Sigmoid colon (tissue), 4 donors: ENCODE measurements at regions not wholly inside any gene's neighbourhood (a gene's known extent, or its start where the extent isn't known, plus 50 kb on each side); places are given as distances from the start of the nearest gene placed in this dataset.

Experiments used
- CTCF ChIP-seq, 4 experiments: fragments of 450-650 bp in 3 of 4; fragments of 200-600 bp in 1 of 4; IDR thresholded peaks; one replicate each; pipeline ENCODE4 v1.5.1; 2016 to 2019; ENCODE audit warnings: antibody characterized with exemption in 4 of 4, mild to moderate bottlenecking in 3 of 4, moderate library complexity in 2 of 4
- EP300 ChIP-seq, 4 donors: sonication (generic); formaldehyde crosslinking; IDR thresholded peaks; one replicate each; pipeline ENCODE4 v1.6.1; 2017; ENCODE audit warnings: antibody characterized with exemption in 4 of 4
- POLR2AphosphoS5 ChIP-seq, 4 donors: sonication (generic); formaldehyde crosslinking; IDR thresholded peaks; one replicate each; pipeline ENCODE4 v1.6.1; 2017; ENCODE audit warnings: antibody characterized with exemption in 4 of 4

- TF ChIP-seq POLR2AphosphoS5 (IDR thresholded peaks at IDR 0.05) (no peak), CTCF (IDR thresholded peaks at IDR 0.05) (no peak), EP300 (IDR thresholded peaks at IDR 0.05) (no peak)
Measured at GRCh38 chr6:40928763-40929162, 110.3 kb downstream of the UNC5CL start.
